Endothelial cell of umbilical vein (primary cell): ENCODE measurements at regions not wholly inside any gene's neighbourhood (a gene's known extent, or its start where the extent isn't known, plus 50 kb on each side); places are given as distances from the start of the nearest gene placed in this dataset.

Source experiments
- CTCF ChIP-seq, 2 donors: IDR thresholded peaks; 1 replicate in 1 of 2; 2 replicates in 1 of 2; pipeline ENCODE4 v1.5.1; 2011; ENCODE audit warnings: low read length in 2 of 2, mild to moderate bottlenecking in 2 of 2, moderate library complexity in 2 of 2, control low read depth in 1 of 2, inconsistent platforms in 1 of 2, low read depth in 1 of 2; ENCODE audit not compliant: insufficient read depth in 1 of 2; ENCODE audit errors: extremely low read depth in 1 of 2
- EZH2 ChIP-seq: IDR thresholded peaks from 2 replicates; pipeline ENCODE4 v1.6.1; 2012; ENCODE audit warnings: borderline replicate concordance, low read depth, mild to moderate bottlenecking, moderate library complexity, low read length, inconsistent platforms; ENCODE audit not compliant: severe bottlenecking
- FOS ChIP-seq: IDR thresholded peaks from 2 replicates; pipeline ENCODE4 v1.6.1; 2011; ENCODE audit warnings: mild to moderate bottlenecking, low read length, moderate library complexity, borderline replicate concordance; ENCODE audit not compliant: insufficient read depth
- GATA2 ChIP-seq: IDR thresholded peaks from 2 replicates; pipeline ENCODE4 v1.7.0; 2011; ENCODE audit warnings: low read depth, mild to moderate bottlenecking, moderate library complexity, mixed read lengths, low read length; ENCODE audit not compliant: insufficient read length, insufficient read depth
- JUN ChIP-seq: IDR thresholded peaks from 2 replicates; pipeline ENCODE4 v1.6.1; 2011; ENCODE audit warnings: borderline replicate concordance, low read depth; ENCODE audit not compliant: insufficient read length, insufficient read depth
- MAX ChIP-seq: IDR thresholded peaks from 2 replicates; pipeline ENCODE4 v1.6.1; 2011; ENCODE audit not compliant: insufficient read depth, insufficient read length
- POLR2A ChIP-seq: IDR thresholded peaks from 2 replicates; pipeline ENCODE4 v1.6.1; 2012; ENCODE audit warnings: low read depth, mild to moderate bottlenecking, control low read depth, low read length
- POLR2AphosphoS5 ChIP-seq: IDR thresholded peaks from 2 replicates; pipeline ENCODE4 v1.6.1; 2012; ENCODE audit warnings: low read depth, mild to moderate bottlenecking, control low read depth, low read length, moderate library complexity; ENCODE audit not compliant: insufficient read depth

- TF ChIP-seq CTCF (IDR thresholded peaks at IDR 0.05; ENCODE audit: extremely low read depth in 1 of 2, insufficient read depth in 1 of 2, low read depth in 1 of 2, low read length in 2 of 2), result no peak
- no peak for TF ChIP-seq POLR2A
- no peak for TF ChIP-seq EZH2
- no peak for TF ChIP-seq POLR2AphosphoS5
- no peak for TF ChIP-seq MAX
- no peak for TF ChIP-seq FOS
- no peak for TF ChIP-seq GATA2
- no peak for TF ChIP-seq JUN
Measured at GRCh38 chr12:118541071-118541470, 164.7 kb downstream of the SUDS3 start.
